HEK293 (cell line): ENCODE measurements at regions not wholly inside any gene's neighbourhood (a gene's known extent, or its start where the extent isn't known, plus 50 kb on each side); places are given as distances from the start of the nearest gene placed in this dataset.
"Not testable (repeated sequence)": the region's sequence is repeated elsewhere in the genome, so short reads cannot be mapped to it uniquely, and the experiment has no call there.

Experiments
- REST ChIP-seq: fragments of 450-650 bp; formaldehyde crosslinking; IDR thresholded peaks from 2 replicates; pipeline ENCODE4 v1.5.1; 2016; ENCODE audit warnings: missing biosample characterization, missing genetic modification characterization
- TRIM28 ChIP-seq: IDR thresholded peaks from 2 replicates; pipeline ENCODE4 v1.6.1; 2011; ENCODE audit warnings: low read length, control low read depth, borderline replicate concordance
- ZBTB48 ChIP-seq: fragments of 450-650 bp; formaldehyde crosslinking; IDR thresholded peaks from 2 replicates; pipeline ENCODE4 v1.5.1; 2016; ENCODE audit warnings: missing biosample characterization, missing genetic modification characterization
- ZFP3 ChIP-seq: fragments of 450-650 bp; formaldehyde crosslinking; IDR thresholded peaks from 2 replicates; pipeline ENCODE4 v1.5.1; 2016; ENCODE audit warnings: low read depth, missing biosample characterization, missing genetic modification characterization
- ZNF202 ChIP-seq: fragments of 450-650 bp; formaldehyde crosslinking; IDR thresholded peaks from 2 replicates; pipeline ENCODE4 v1.5.1; 2016; ENCODE audit warnings: missing biosample characterization, missing genetic modification characterization, borderline replicate concordance
- ZNF660 ChIP-seq: fragments of 450-650 bp; IDR thresholded peaks from 2 replicates; pipeline ENCODE4 v1.5.1; 2018; ENCODE audit warnings: missing biosample characterization, mild to moderate bottlenecking, missing genetic modification characterization
- ZNF747 ChIP-seq: fragments of 450-650 bp; formaldehyde crosslinking; IDR thresholded peaks from 2 replicates; pipeline ENCODE4 v1.5.1; 2016; ENCODE audit warnings: missing biosample characterization, missing genetic modification characterization
- TF ChIP-seq, protein P1 (sequence below): fragments of 450-650 bp; formaldehyde crosslinking; IDR thresholded peaks from 2 replicates; pipeline ENCODE4 v1.5.1; 2016; ENCODE audit warnings: missing biosample characterization, missing genetic modification characterization
- TF ChIP-seq, protein P2 (sequence below): fragments of 450-650 bp; formaldehyde crosslinking; IDR thresholded peaks from 2 replicates; pipeline ENCODE4 v1.5.1; 2016; ENCODE audit warnings: missing biosample characterization, missing genetic modification characterization, low read depth
- TF ChIP-seq, protein P3 (sequence below): sonication (generic); formaldehyde crosslinking; IDR thresholded peaks from 2 replicates; pipeline ENCODE4 v1.8.1; 2022; ENCODE audit warnings: mild to moderate bottlenecking, moderate library complexity, missing genetic modification reagents
- TF ChIP-seq, protein P4 (sequence below): fragments of 450-650 bp; formaldehyde crosslinking; IDR thresholded peaks from 2 replicates; pipeline ENCODE4 v1.5.1; 2016; ENCODE audit warnings: missing biosample characterization, missing genetic modification characterization

DNA sequence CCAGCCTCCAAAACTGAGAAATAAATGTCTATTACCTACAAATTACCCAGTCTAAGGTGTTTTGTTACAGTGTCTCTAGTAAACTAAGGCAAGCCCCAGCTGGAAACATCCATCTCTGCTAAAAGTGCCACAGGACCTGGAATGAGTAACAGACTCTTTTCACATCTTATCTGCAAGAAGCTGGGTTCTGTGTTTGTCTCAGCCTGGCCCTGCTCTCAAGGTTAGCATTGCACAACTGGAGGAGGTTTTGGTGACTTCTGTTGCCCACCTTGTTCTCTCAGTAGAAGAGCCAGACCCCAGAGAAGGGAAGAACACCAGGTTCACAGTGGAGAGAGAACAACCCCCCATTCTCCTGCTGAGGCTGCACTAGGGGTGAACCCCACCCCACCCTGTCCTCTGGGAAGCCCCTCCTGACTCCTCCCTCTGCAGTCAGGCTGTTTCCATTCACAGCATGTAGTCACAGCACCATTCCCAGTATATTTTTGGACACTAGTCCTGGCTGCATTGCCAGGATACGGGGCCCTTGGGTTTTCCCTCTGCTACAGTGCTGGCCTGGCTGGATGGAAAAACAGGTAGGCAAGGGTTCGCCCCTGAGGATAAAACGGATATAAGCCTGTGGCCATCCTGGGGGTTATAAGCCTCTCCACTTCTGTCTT, 280.0 kb downstream of the BCL2L11 start:
- not testable (repeated sequence) for TF ChIP-seq ZNF202; ZNF660 (tag by site-specific recombination); TRIM28; ZFP3 (tag by site-specific recombination); ZNF747; ZBTB48 (tag by site-specific recombination); REST
- TF ChIP-seq, protein P1, sequence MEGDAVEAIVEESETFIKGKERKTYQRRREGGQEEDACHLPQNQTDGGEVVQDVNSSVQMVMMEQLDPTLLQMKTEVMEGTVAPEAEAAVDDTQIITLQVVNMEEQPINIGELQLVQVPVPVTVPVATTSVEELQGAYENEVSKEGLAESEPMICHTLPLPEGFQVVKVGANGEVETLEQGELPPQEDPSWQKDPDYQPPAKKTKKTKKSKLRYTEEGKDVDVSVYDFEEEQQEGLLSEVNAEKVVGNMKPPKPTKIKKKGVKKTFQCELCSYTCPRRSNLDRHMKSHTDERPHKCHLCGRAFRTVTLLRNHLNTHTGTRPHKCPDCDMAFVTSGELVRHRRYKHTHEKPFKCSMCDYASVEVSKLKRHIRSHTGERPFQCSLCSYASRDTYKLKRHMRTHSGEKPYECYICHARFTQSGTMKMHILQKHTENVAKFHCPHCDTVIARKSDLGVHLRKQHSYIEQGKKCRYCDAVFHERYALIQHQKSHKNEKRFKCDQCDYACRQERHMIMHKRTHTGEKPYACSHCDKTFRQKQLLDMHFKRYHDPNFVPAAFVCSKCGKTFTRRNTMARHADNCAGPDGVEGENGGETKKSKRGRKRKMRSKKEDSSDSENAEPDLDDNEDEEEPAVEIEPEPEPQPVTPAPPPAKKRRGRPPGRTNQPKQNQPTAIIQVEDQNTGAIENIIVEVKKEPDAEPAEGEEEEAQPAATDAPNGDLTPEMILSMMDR, result not testable (repeated sequence)
- TF ChIP-seq, protein P2, sequence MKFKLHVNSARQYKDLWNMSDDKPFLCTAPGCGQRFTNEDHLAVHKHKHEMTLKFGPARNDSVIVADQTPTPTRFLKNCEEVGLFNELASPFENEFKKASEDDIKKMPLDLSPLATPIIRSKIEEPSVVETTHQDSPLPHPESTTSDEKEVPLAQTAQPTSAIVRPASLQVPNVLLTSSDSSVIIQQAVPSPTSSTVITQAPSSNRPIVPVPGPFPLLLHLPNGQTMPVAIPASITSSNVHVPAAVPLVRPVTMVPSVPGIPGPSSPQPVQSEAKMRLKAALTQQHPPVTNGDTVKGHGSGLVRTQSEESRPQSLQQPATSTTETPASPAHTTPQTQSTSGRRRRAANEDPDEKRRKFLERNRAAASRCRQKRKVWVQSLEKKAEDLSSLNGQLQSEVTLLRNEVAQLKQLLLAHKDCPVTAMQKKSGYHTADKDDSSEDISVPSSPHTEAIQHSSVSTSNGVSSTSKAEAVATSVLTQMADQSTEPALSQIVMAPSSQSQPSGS, result not testable (repeated sequence)
- TF ChIP-seq, protein P3, sequence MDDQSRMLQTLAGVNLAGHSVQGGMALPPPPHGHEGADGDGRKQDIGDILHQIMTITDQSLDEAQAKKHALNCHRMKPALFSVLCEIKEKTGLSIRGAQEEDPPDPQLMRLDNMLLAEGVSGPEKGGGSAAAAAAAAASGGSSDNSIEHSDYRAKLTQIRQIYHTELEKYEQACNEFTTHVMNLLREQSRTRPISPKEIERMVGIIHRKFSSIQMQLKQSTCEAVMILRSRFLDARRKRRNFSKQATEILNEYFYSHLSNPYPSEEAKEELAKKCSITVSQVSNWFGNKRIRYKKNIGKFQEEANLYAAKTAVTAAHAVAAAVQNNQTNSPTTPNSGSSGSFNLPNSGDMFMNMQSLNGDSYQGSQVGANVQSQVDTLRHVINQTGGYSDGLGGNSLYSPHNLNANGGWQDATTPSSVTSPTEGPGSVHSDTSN (CRISPR knock-in tag), result not testable (repeated sequence)
- TF ChIP-seq, protein P4, sequence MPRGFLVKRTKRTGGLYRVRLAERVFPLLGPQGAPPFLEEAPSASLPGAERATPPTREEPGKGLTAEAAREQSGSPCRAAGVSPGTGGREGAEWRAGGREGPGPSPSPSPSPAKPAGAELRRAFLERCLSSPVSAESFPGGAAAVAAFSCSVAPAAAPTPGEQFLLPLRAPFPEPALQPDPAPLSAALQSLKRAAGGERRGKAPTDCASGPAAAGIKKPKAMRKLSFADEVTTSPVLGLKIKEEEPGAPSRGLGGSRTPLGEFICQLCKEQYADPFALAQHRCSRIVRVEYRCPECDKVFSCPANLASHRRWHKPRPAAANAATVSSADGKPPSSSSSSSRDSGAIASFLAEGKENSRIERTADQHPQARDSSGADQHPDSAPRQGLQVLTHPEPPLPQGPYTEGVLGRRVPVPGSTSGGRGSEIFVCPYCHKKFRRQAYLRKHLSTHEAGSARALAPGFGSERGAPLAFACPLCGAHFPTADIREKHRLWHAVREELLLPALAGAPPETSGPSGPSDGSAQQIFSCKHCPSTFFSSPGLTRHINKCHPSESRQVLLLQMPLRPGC, result not testable (repeated sequence)
